Bronchial epithelial cell (primary cell): ENCODE measurements at regions not wholly inside any gene's neighbourhood (a gene's known extent, or its start where the extent isn't known, plus 50 kb on each side); places are given as distances from the start of the nearest gene placed in this dataset.

Experiments used
- DNase-seq: peaks from one replicate; pipeline ENCODE4 v3.0.0-alpha.2; 2010; ENCODE audit warnings: low read depth
- FAIRE-seq: peaks from 2 replicates; lab custom pipeline; 2011; peaks lifted over from hg19 to GRCh38; lab: Jason Lieb, UNC
- H3K27me3 ChIP-seq: 2 replicates; pipeline ENCODE4 v1.5.1; 2011; ENCODE audit warnings: low read length; ENCODE audit not compliant: control insufficient read depth, insufficient read depth
- H3K36me3 ChIP-seq: 2 replicates; pipeline ENCODE4 v1.5.1; 2011; ENCODE audit warnings: low read length; ENCODE audit not compliant: control insufficient read depth, insufficient read depth
- H3K4me3 ChIP-seq: 2 replicates; pipeline ENCODE4 v1.5.1; 2011; ENCODE audit warnings: mild to moderate bottlenecking, low read depth, low read length, control low read depth
- TF ChIP-seq, protein P1 (sequence below): IDR thresholded peaks from 2 replicates; pipeline ENCODE4 v1.5.1; 2011; ENCODE audit warnings: mild to moderate bottlenecking, moderate library complexity, low read length, control low read depth, inconsistent platforms; ENCODE audit not compliant: insufficient read depth, severe bottlenecking

DNA sequence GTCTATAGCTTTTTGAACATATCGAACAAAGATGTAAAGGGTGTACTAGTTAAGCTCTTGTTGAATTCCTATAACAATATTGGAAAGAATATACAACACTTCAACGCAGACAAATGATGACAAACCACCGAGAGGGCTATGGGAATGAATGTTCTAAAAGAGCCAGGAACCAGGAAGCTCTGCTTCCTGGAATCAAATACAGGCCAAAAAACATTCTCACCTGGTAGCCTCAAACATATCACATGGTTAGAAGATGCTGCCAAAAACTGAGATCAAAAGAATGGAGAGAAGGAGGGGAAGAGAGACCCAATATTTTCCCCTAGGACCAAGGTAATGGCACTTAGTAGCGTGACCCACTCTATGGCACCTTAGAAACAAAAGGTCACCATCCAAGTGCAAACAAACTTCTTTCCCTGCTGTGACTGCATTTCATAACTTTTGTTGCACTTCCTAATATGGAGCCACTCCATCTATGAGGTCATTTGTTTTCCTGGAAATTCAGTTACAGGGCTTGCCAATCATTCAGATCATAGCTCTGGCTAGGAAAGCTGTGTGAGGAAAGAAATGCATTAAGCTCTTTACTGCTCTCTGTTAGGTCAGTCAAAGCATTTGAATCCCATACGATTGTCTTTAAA lies 199.2 kb upstream of the NT5E start:
- Histone ChIP-seq H3K4me3 (no peak overlapping the region), H3K36me3 (no peaks in the 10 kb centered on the region), H3K27me3 (no peaks in the 10 kb centered on the region)
- TF ChIP-seq, protein P1, sequence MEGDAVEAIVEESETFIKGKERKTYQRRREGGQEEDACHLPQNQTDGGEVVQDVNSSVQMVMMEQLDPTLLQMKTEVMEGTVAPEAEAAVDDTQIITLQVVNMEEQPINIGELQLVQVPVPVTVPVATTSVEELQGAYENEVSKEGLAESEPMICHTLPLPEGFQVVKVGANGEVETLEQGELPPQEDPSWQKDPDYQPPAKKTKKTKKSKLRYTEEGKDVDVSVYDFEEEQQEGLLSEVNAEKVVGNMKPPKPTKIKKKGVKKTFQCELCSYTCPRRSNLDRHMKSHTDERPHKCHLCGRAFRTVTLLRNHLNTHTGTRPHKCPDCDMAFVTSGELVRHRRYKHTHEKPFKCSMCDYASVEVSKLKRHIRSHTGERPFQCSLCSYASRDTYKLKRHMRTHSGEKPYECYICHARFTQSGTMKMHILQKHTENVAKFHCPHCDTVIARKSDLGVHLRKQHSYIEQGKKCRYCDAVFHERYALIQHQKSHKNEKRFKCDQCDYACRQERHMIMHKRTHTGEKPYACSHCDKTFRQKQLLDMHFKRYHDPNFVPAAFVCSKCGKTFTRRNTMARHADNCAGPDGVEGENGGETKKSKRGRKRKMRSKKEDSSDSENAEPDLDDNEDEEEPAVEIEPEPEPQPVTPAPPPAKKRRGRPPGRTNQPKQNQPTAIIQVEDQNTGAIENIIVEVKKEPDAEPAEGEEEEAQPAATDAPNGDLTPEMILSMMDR, result no peak
- FAIRE-seq (peak; percentile 84), DNase-seq (peak; percentile 33)

DNA sequence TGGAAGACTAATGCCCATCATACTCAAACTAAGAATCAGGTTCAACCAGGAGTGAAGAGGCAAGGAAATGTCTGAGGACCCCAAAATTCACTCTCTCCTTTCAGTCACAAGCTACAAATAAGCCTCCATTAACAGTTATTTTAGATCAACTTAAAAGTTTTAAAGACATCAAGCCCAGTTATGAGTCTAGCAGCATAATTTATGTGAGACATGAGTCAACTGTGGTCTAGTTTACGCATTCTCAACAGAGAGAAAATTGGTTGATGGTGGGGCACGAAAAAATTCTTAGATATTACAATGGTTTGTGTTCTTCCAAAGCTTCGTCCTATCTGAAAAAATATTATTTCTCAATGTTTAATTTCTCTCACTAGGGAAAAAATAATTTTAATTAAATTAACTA lies 204.9 kb upstream of the NT5E start:
- Histone ChIP-seq H3K27me3 (no peaks in the 10 kb centered on the region), H3K4me3 (no peak overlapping the region), H3K36me3 (no peaks in the 10 kb centered on the region)
- TF ChIP-seq, protein P1, result no peak
- no peak for DNase-seq
- FAIRE-seq, result no peak

DNA sequence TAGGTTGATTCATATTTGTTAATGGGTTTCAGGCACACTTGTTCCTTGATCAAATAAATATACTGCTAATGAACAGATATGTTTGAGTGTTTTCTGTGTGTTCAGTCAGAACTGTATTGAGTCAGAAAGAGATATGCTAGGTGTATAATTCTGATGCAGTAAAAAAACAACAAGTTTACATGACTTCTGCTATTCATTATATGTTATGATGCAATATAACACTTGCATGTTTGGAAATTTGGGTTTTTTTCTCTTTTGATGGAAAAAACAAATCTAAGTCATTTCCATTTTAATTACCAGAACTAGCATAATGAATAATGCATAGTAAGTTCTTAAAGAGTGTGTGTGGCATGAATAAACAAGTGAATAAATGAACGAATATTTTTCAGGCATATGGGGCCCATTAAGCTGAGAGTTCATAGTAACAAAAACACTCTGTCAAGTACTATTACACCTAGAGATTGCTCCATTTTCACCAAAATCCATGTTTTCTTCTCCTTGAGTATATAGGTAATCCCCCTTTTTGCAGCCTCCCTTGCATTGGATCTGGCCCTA lies 208.3 kb upstream of the NT5E start:
- H3K36me3 ChIP-seq, result no peaks in the 10 kb centered on the region
- no peak overlapping the region for H3K4me3 ChIP-seq
- TF ChIP-seq, protein P1, result no peak
- DNase-seq (no peak), FAIRE-seq (no peak)
- no peaks in the 10 kb centered on the region for H3K27me3 ChIP-seq

DNA sequence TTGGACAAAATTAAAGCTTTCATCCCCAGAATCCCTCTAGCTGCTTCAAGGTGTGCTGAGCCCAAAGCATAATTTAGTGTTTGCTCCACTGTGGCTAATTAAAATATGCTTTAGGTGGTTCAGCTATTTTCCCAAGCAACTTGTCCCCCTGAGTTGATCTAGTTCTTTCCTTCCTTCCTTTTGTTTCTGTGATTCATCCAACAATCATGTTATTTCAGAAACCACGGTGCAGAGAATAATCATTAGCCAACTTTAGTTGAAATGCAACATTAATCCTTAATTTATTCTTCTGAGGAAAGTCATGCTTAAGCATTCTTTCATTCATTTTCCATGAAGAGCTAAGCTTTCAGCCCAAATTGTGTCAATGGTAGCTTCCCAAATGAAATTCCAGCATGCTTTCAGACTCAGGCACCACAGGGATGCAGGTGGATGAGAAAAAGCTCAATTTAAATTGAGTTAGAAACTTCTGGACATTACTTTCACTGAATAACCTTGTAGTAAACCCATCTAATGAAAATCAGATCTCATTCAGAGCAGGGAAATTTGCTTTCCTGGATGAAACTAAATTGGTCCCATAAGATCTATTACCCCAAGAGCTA lies 209.0 kb upstream of the NT5E start:
- no peak for DNase-seq
- Histone ChIP-seq H3K4me3 (no peak overlapping the region), H3K36me3 (no peaks in the 10 kb centered on the region), H3K27me3 (no peaks in the 10 kb centered on the region)
- TF ChIP-seq, protein P1, result no peak
- no peak for FAIRE-seq

DNA sequence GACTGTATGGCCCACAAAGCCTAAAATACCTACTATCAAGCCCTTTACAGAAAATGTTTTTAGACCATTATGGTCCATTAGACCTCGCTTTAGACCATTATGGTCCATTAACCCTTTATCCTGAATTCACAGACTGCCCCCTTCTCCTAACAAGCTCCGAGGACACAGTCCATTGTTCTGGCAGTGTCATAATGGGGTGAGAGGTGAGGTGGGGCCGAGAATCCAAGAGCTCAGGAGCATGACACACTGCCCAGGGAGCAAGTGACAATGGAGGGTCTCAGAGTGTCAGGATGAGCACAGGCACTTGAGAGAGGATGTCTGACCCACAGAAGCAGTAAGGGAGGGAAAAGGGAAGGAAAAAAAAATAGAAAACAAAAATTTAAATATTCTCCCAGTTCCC lies 212.4 kb upstream of the NT5E start:
- FAIRE-seq (no peak), DNase-seq (no peak)
- Histone ChIP-seq H3K4me3 (no peak overlapping the region), H3K27me3 (no peaks in the 10 kb centered on the region), H3K36me3 (no peaks in the 10 kb centered on the region)
- TF ChIP-seq, protein P1, result no peak
